ENCODE measurements at regions not wholly inside any gene's neighbourhood (a gene's known extent, or its start where the extent isn't known, plus 50 kb on each side); places are given as distances from the start of the nearest gene placed in this dataset.
"Not testable (repeated sequence)": the region's sequence is repeated elsewhere in the genome, so short reads cannot be mapped to it uniquely, and the experiment has no call there.

- Histone ChIP-seq H2AFZ (ENCODE audit: low read length) (no peak overlapping the region), H3K36me3 (replicated peaks in 1 of 2; ENCODE audit: control insufficient read depth in 1 of 2, insufficient read depth in 2 of 2, low read length in 2 of 2) (no peaks in the 10 kb centered on the region), H3K4me1 (ENCODE audit: insufficient read depth, low read length) (no peaks in the 10 kb centered on the region), H3K27me3 (ENCODE audit: control insufficient read depth in 1 of 2, insufficient read depth in 2 of 2, low read length in 2 of 2) (no peaks in the 10 kb centered on the region), H3K9me3 (ENCODE audit: low read length) (no peaks in the 10 kb centered on the region), H3K4me3 (replicated peaks in 1 of 3; ENCODE audit: insufficient read depth in 1 of 3, low read depth in 2 of 3, low read length in 3 of 3) (no peak overlapping the region), H4K20me1 (ENCODE audit: insufficient read depth, low read length) (no peaks in the 10 kb centered on the region), H3K27ac (ENCODE audit: extremely low read length, insufficient read depth, low read length) (no peak overlapping the region), H3K79me2 (ENCODE audit: insufficient read depth, low read length) (no peaks in the 10 kb centered on the region), H3K4me2 (ENCODE audit: low read depth, low read length) (no peak overlapping the region), H3K9ac (ENCODE audit: insufficient read depth, low read depth, low read length) (no peak overlapping the region)
- WGBS (ENCODE audit: low lambda C conversion rate) = 0% methylated on average over 2 of the region's 2 CpGs
- CTCF ChIA-PET (ENCODE audit: low intra/inter-chr PET ratio, low total read pairs) = no interaction called here
- BruUV-seq (replicated peaks) = no TSS peak
- DNase-seq (ENCODE audit: low spot score) (no peak), FAIRE-seq (no peak), ATAC-seq (no peak)
- intact Hi-C loops (cut with micrococcal nuclease; ENCODE audit: unreplicated experiment) (no loop called here), in situ Hi-C loops (cut with HindIII; ENCODE audit: extremely low pct_ligation_motif_present, low pct_unique_long_range_greater_than_20kb) (no loop called here)
- POLR2A ChIA-PET = no interaction called here
- no peak for TF ChIP-seq CBX2 (IDR thresholded peaks at IDR 0.05; ENCODE audit: low read depth, low read length)
- no peak for TF ChIP-seq CBX2 (CRISPR knock-in tag; IDR thresholded peaks at IDR 0.05; ENCODE audit: low read depth)
- TF ChIP-seq RAD51 (IDR thresholded peaks at IDR 0.05; ENCODE audit: borderline replicate concordance) = peak; percentile 60; the same call in 1 of the 2 replicates
- no peak for TF ChIP-seq MLLT10 (CRISPR knock-in tag; IDR thresholded peaks at IDR 0.05)
Measured at GRCh38 chr4:101615652-101616051, 174.9 kb upstream of the BANK1 start.

DNA sequence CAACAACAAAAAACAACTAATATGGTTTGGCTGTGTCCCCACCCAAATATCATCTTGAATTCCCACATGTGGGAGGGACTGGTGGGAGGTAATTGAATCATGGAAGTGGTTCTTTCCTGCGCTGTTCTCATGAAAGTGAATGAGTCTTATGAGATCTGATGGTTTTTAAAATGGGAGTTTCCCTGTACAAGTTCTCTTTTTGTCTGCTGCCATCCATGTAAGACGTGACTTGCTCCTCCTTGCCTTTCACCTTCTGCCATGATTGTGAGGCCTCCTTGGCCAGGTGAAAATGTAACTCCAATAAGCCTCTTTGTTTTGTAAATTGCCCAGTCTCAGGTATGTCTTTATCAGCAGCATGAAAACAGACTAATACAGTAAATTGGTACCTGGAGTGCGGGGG is 183.5 kb upstream of the BANK1 start:
- H3K36me3 ChIP-seq (replicated peaks in 1 of 2; ENCODE audit: control insufficient read depth in 1 of 2, insufficient read depth in 2 of 2, low read length in 2 of 2); H3K27ac ChIP-seq (ENCODE audit: extremely low read length, insufficient read depth, low read length); H3K79me2 ChIP-seq (ENCODE audit: insufficient read depth, low read length); in situ Hi-C loops (cut with HindIII; ENCODE audit: extremely low pct_ligation_motif_present, low pct_unique_long_range_greater_than_20kb); CTCF ChIA-PET (ENCODE audit: low intra/inter-chr PET ratio, low total read pairs); H4K20me1 ChIP-seq (ENCODE audit: insufficient read depth, low read length); H3K27me3 ChIP-seq (ENCODE audit: control insufficient read depth in 1 of 2, insufficient read depth in 2 of 2, low read length in 2 of 2); H3K4me3 ChIP-seq (replicated peaks in 1 of 3; ENCODE audit: insufficient read depth in 1 of 3, low read depth in 2 of 3, low read length in 3 of 3); DNase-seq (ENCODE audit: low spot score); BruUV-seq (replicated peaks); ATAC-seq; H3K4me2 ChIP-seq (ENCODE audit: low read depth, low read length); H2AFZ ChIP-seq (ENCODE audit: low read length); H3K9ac ChIP-seq (ENCODE audit: insufficient read depth, low read depth, low read length); intact Hi-C loops (cut with micrococcal nuclease; ENCODE audit: unreplicated experiment); H3K9me3 ChIP-seq (ENCODE audit: low read length); FAIRE-seq; H3K4me1 ChIP-seq (ENCODE audit: insufficient read depth, low read length); POLR2A ChIA-PET: not testable (repeated sequence)
- peak; percentile 26; the same call in 1 of the 2 replicates for TF ChIP-seq ZNF431 (CRISPR knock-in tag; IDR thresholded peaks at IDR 0.05; ENCODE audit: borderline replicate concordance, low read depth)
- 14% methylated on average over 3 of the region's 3 CpGs for WGBS (ENCODE audit: low lambda C conversion rate)
